ENCODE measurements at regions not wholly inside any gene's neighbourhood (a gene's known extent, or its start where the extent isn't known, plus 50 kb on each side); places are given as distances from the start of the nearest gene placed in this dataset.

- Mint-ChIP-seq H3K27ac (no peak overlapping the region), H3K9me3 (peaks cover 20% of the 10 kb centered on the region), H3K36me3 (ENCODE audit: low read depth) (no peaks in the 10 kb centered on the region), H3K4me3 (no peak overlapping the region), H3K4me1 (ENCODE audit: low read depth) (no peaks in the 10 kb centered on the region), H3K27me3 (ENCODE audit: insufficient read depth) (peaks cover 6% of the 10 kb centered on the region)
- no peak for DNase-seq
- no peak for TF ChIP-seq CTCF (IDR thresholded peaks at IDR 0.05)
These were observed 295.2 kb upstream of the PWP1 start for GRCh38 chr12:107390414-107390813.

- no peaks in the 10 kb centered on the region for H3K4me1 Mint-ChIP-seq (ENCODE audit: low read depth)
- no peak for DNase-seq
- no peak for TF ChIP-seq CTCF (IDR thresholded peaks at IDR 0.05)
- H3K27me3 Mint-ChIP-seq (ENCODE audit: insufficient read depth), result peaks cover 4% of the 10 kb centered on the region
- no peaks in the 10 kb centered on the region for H3K36me3 Mint-ChIP-seq (ENCODE audit: low read depth)
- peaks cover 17% of the 10 kb centered on the region for H3K9me3 Mint-ChIP-seq
- no peak overlapping the region for H3K4me3 Mint-ChIP-seq
- no peak overlapping the region for H3K27ac Mint-ChIP-seq
These were observed 292.4 kb upstream of the PWP1 start for GRCh38 chr12:107393043-107393717.

GRCh38 chr12:107394693-107395092 is 290.9 kb upstream of the PWP1 start:
- no peak overlapping the region for H3K4me3 Mint-ChIP-seq
- H3K36me3 Mint-ChIP-seq (ENCODE audit: low read depth), result no peaks in the 10 kb centered on the region
- no peak for DNase-seq
- no peak overlapping the region for H3K27ac Mint-ChIP-seq
- H3K4me1 Mint-ChIP-seq (ENCODE audit: low read depth), result no peaks in the 10 kb centered on the region
- H3K9me3 Mint-ChIP-seq, result peaks cover 8% of the 10 kb centered on the region
- peaks cover 4% of the 10 kb centered on the region for H3K27me3 Mint-ChIP-seq (ENCODE audit: insufficient read depth)
- no peak for TF ChIP-seq CTCF (IDR thresholded peaks at IDR 0.05)

- TF ChIP-seq CTCF (IDR thresholded peaks at IDR 0.05), result no peak
- DNase-seq, result no peak
- peaks cover 5% of the 10 kb centered on the region; the same call in 1 of the 2 replicates for H3K9me3 Mint-ChIP-seq
- no peaks in the 10 kb centered on the region; the same call in 1 of the 2 replicates for H3K36me3 Mint-ChIP-seq (ENCODE audit: low read depth)
- no peak overlapping the region for H3K27ac Mint-ChIP-seq
- no peak overlapping the region for H3K4me3 Mint-ChIP-seq
- H3K27me3 Mint-ChIP-seq (ENCODE audit: insufficient read depth), result peaks cover 4% of the 10 kb centered on the region
- H3K4me1 Mint-ChIP-seq (ENCODE audit: low read depth), result no peaks in the 10 kb centered on the region
These were observed 289.8 kb upstream of the PWP1 start for GRCh38 chr12:107395817-107396216.

- no peaks in the 10 kb centered on the region for H3K4me1 Mint-ChIP-seq (ENCODE audit: low read depth)
- no peak overlapping the region for H3K27ac Mint-ChIP-seq
- H3K9me3 Mint-ChIP-seq, result peaks cover 5% of the 10 kb centered on the region; the same call in 1 of the 2 replicates
- H3K36me3 Mint-ChIP-seq (ENCODE audit: low read depth), result no peaks in the 10 kb centered on the region; the same call in 1 of the 2 replicates
- no peak for DNase-seq
- no peak for TF ChIP-seq CTCF (IDR thresholded peaks at IDR 0.05)
- no peak overlapping the region for H3K4me3 Mint-ChIP-seq
- peaks cover 4% of the 10 kb centered on the region for H3K27me3 Mint-ChIP-seq (ENCODE audit: insufficient read depth)
These were observed 288.6 kb upstream of the PWP1 start for GRCh38 chr12:107396991-107397390.
